ENCODE measurements at regions not wholly inside any gene's neighbourhood (a gene's known extent, or its start where the extent isn't known, plus 50 kb on each side); places are given as distances from the start of the nearest gene placed in this dataset.

GRCh38 chr4:98712607-98713006 is 54.2 kb upstream of the TSPAN5 start:
- DNase-seq (ENCODE audit: low read depth), result no peak
- TF ChIP-seq CTCF (conservative IDR thresholded peaks at IDR 0.05; ENCODE audit: low read depth, low read length), result no peak
- no peak overlapping the region for H3K4me3 ChIP-seq (ENCODE audit: low read depth, low read length)

GRCh38 chr4:98711526-98711925 is 53.1 kb upstream of the TSPAN5 start:
- TF ChIP-seq CTCF (conservative IDR thresholded peaks at IDR 0.05; ENCODE audit: low read depth, low read length), result no peak
- no peak overlapping the region for H3K4me3 ChIP-seq (ENCODE audit: low read depth, low read length)
- DNase-seq (ENCODE audit: low read depth), result no peak

- no peak for DNase-seq (ENCODE audit: low read depth)
- TF ChIP-seq CTCF (conservative IDR thresholded peaks at IDR 0.05; ENCODE audit: low read depth, low read length), result no peak
- H3K4me3 ChIP-seq (ENCODE audit: low read depth, low read length), result no peak overlapping the region
Observed at GRCh38 chr4:98710831-98711230, 52.4 kb upstream of the TSPAN5 start.
